Adrenal gland (tissue), 5 donors: ENCODE measurements at regions not wholly inside any gene's neighbourhood (a gene's known extent, or its start where the extent isn't known, plus 50 kb on each side); places are given as distances from the start of the nearest gene placed in this dataset.

Experiments used
- CTCF ChIP-seq, 6 experiments: fragments of 450-650 bp in 4 of 6; fragments of 200-600 bp in 2 of 6; sonication (generic) in 1 of 6; IDR thresholded peaks; 1 replicate in 5 of 6; 2 replicates in 1 of 6; pipeline versions ENCODE4 v1.5.1 to v1.8.0; 2016 to 2021; ENCODE audit warnings: antibody characterized with exemption in 6 of 6, mild to moderate bottlenecking in 2 of 6, moderate library complexity in 1 of 6
- POLR2A ChIP-seq, 2 donors: fragments of 450-650 bp; IDR thresholded peaks; one replicate each; pipeline ENCODE4 v1.6.1; 2017; ENCODE audit warnings: antibody characterized with exemption in 2 of 2, mild to moderate bottlenecking in 2 of 2, moderate library complexity in 1 of 2
- donor health status: DM: no; HTN: no; CAD: no.

DNA sequence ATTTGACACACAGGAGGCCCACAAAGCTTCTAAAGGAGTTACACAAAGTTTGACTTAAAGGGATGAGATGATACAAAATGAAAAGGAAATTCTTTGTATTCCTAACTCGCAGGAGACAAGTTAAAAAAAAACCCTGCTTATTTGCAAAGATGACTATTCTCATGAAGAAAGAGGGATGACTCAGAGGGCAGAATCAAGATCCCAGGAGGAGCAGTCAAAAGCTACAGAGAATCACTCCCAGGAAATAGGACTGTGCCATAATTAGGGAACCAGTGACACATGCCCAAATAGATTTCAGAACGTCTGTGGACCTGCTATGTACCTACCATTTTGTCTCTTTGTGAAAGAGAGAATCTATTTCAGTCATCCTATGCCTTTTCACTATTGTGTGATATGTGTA lies 103.5 kb upstream of the ARRDC3 start:
- TF ChIP-seq CTCF (IDR thresholded peaks at IDR 0.05) (no peak), POLR2A (IDR thresholded peaks at IDR 0.05) (no peak)
